ENCODE measurements at regions not wholly inside any gene's neighbourhood (a gene's known extent, or its start where the extent isn't known, plus 50 kb on each side); places are given as distances from the start of the nearest gene placed in this dataset.

DNA sequence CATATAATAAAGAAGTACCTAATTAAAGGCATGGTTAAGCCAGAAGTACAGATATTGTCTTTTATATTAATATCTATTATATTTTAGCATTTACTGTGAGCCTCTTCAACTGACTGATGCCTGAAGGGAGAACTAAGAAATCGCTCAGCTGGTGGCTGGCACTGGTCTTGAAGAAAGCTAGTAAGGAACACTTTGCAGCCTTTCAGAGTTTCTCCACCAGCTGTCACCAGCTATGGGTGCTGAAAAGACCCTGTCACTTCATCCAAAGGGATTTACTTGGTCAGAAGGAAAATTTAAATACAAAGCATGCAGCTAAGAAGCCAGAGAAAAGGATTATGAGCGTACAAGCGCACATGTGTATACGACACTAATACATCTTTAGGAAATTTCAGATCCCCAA is 525.9 kb downstream of the TMEM182 start:
- TF ChIP-seq, protein P1, sequence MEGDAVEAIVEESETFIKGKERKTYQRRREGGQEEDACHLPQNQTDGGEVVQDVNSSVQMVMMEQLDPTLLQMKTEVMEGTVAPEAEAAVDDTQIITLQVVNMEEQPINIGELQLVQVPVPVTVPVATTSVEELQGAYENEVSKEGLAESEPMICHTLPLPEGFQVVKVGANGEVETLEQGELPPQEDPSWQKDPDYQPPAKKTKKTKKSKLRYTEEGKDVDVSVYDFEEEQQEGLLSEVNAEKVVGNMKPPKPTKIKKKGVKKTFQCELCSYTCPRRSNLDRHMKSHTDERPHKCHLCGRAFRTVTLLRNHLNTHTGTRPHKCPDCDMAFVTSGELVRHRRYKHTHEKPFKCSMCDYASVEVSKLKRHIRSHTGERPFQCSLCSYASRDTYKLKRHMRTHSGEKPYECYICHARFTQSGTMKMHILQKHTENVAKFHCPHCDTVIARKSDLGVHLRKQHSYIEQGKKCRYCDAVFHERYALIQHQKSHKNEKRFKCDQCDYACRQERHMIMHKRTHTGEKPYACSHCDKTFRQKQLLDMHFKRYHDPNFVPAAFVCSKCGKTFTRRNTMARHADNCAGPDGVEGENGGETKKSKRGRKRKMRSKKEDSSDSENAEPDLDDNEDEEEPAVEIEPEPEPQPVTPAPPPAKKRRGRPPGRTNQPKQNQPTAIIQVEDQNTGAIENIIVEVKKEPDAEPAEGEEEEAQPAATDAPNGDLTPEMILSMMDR (conservative IDR thresholded peaks at IDR 0.05; ENCODE audit: low read length), result no peak
- TF ChIP-seq EZH2phosphoT487 (IDR thresholded peaks at IDR 0.05; ENCODE audit: borderline replicate concordance), result no peak
